CD4-positive, alpha-beta T cell treated with Interleukin-10 for 1 hour (primary cell): ENCODE measurements at regions not wholly inside any gene's neighbourhood (a gene's known extent, or its start where the extent isn't known, plus 50 kb on each side); places are given as distances from the start of the nearest gene placed in this dataset.

Source experiments
- DNase-seq: peaks from one replicate; pipeline ENCODE4 v3.0.0-alpha.2; 2020

DNA sequence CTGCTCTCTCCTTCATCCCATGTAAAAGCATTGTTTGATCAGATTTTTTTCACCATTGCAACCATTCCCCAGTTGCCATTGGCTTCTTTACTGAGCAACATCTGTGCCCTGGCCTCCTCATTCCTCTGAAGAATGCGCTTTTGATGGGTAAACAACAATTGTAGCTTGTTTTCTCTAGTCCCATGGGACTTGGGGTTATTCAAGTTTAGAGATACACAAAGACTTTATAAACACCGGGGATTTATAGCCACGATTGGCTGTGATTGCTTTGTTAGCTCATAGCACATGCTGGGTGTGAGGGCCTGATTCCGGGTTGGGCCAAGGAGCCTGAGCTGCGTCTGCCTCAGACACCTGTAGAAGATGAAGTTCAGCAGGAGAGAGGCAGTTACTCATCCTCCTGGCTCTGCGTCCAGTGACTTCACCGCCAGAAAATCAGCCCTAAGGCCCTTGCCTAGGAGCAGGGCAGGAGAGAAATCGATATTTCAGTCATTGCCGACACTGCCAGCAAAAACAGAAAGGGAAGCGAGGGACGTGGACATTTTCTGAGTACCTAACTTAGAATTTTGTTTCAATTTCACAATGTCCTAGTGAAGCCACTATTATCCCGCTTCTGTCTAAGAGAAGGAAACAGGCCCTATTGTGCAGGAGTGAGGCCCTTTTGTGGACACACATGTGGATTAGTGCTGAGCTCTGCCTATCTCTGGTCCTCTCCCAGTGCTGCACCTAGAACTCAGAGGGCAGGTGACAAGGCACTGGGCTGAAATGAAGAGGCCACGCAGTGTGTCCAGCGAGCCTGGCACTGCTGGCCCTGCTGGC, 159.8 kb upstream of the USP24 start:
- DNase-seq = no peak

DNA sequence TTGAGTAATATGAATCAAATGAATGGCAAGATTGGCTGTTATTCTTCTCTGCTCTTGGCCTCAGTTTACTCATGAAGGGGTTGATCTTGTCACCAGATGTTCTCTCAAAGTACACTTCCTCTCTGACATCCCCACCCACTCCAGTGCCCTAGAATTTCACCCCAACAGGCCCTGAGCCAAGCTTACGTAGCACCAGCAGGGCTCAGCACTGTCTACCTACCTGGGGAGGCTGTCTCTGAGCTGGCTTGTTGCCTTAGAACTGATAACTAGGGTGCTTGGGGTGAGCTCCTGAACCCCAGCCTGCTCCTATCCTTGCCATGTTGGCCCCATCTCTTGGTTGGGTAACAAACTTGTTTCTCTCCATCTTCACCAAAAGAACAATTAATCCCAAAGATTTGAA, 159.1 kb upstream of the USP24 start:
- DNase-seq = no peak

GRCh38 chr1:55369474-55369873, 154.3 kb upstream of the USP24 start:
- no peak for DNase-seq

GRCh38 chr1:55368698-55369097, 153.5 kb upstream of the USP24 start:
- no peak for DNase-seq

DNA sequence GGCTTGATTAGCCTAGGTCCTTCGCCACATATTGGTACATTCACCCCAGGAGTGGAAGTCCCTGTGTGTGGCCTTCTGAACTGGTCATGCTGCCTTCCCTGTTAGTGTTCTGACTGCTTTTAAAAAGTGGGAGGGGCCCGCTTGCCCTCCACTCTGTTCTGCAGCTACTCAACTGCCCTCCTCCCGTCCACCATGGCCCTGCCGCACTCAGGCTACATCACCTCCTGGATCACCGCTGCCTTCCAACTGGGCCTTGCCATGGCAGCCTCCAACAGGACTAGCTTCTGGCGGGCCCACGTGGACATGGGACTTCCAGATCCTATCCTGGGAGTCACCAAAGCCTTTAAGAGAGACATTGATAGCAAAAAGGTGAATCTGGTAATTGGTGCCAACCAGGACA, 152.1 kb upstream of the USP24 start:
- DNase-seq = no peak

GRCh38 chr1:55364216-55364615, 149.1 kb upstream of the USP24 start:
- DNase-seq = no peak

GRCh38 chr1:55363268-55363667, 148.1 kb upstream of the USP24 start:
- peak; percentile 11 for DNase-seq

GRCh38 chr1:55362558-55362957, 147.4 kb upstream of the USP24 start:
- DNase-seq = no peak

DNA sequence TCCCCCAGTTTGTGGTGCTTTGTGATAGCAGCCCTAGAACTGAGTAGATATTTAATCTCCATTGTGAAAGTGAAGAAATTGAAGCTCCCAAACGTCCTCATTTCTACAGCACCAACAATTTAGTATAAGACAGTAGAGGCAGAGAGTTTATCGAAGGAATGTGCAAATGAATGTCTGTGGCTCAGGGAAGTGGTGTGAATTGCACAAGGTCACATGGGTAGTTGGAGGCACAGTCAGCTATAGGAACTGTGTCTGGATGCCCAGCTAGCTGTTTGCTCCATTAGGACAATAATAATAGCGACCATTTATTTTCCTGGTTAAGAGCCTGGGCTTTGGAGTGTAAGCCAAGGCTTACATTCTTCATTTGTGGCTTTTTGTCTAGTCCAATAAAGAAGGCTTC, 144.4 kb upstream of the USP24 start:
- no peak for DNase-seq

DNA sequence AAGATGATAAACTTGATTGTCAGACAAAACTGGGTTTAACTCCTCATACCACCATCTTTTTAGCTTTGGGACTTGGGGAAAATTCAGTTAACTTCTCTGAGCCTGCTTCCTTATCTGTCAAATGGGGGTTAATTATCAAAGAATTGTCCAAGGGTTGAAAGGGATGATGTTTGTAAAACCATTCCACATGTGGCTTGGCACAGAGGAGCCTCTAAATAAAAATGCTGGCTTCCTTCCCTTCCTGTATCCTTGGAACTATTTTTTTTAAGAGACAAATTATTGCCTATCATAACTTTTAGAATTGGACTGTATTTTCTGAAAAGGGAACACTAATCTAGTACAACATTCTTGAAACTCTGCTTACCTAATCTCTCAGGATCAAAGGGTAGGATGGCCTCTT, 143.4 kb upstream of the USP24 start:
- no peak for DNase-seq

GRCh38 chr1:55355549-55355948, 140.4 kb upstream of the USP24 start:
- no peak for DNase-seq

GRCh38 chr1:55353707-55354620, 138.8 kb upstream of the USP24 start:
- DNase-seq = no peak

- no peak for DNase-seq
Observed at GRCh38 chr1:55352811-55353180, 137.6 kb upstream of the USP24 start.

DNA sequence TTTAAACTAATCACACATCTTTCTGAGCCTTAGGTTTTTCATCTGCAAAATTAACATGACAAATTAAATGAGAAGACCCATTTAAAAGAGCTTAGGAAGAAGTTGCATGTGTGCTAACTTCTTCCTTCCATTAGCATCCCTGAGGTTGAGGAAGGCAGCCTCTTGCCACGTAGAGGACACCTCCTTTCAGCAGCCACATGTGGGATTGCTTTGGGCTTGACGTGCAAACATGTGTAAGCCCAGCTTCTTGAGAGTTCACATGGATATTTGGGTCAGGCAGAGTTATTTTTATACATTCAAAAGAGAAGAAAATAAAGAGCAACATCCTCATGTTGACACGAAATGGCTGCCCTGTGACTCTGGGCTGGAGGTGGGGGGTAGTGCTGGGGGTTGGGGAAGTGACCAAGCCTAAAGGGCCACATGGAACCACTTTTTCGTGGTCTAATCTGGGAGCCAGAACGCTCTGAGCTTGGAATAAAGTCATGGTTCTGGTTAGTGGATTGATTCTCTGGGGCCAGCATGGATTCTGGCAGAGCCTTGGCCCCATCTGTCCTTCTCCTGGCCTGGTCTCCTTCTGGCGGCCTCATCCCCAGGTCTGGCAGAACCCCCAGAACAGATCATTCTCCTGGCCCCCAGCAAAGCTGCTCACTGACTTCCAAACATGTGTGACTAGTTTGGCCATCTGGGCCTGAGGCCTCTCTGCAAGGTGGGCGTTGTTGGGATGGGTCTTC, 137.1 kb upstream of the USP24 start:
- no peak for DNase-seq

GRCh38 chr1:55348356-55348755, 133.2 kb upstream of the USP24 start:
- DNase-seq = no peak

GRCh38 chr1:55347866-55348265, 132.7 kb upstream of the USP24 start:
- DNase-seq = no peak

- no peak for DNase-seq
Observed at GRCh38 chr1:55347041-55347440, 131.9 kb upstream of the USP24 start.

DNA sequence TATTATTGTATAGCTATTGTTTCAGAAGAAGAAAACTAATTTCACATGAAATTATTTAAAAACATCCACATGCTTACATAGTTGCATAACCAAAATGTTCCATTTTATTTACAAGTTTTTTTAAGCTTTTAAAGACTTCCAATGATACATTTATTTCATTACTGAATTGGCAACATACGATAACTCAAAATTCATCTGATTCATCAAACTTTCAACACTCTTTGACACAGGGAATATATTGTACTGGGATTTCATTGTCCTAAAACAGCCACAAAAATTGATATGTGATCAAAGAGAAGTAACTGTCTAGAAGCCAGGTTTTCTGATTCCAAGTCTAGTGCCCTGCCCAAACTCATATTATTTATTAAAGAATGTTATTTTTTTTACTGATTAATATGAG, 131.4 kb upstream of the USP24 start:
- DNase-seq = no peak

DNA sequence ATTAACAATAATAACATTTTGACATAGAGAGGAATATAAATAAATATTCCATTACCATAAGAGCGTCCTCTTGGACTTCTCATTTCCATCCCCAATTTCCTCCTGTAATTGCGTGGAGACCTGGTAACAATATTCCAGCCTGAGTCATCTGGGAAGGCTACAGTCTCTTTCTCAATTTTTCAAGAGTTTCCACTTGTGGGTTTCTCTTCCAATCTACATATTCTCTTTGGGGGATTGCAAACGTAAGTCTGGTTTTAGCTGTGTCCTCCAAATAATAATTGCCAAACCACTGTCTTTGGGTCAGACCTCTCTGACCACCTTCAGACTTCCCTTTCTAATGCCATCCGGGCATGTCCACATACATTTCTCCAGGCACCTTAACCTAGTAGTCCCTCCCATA, 124.5 kb upstream of the USP24 start:
- no peak for DNase-seq

- no peak for DNase-seq
Observed at GRCh38 chr1:55338448-55338820, 123.3 kb upstream of the USP24 start.

DNA sequence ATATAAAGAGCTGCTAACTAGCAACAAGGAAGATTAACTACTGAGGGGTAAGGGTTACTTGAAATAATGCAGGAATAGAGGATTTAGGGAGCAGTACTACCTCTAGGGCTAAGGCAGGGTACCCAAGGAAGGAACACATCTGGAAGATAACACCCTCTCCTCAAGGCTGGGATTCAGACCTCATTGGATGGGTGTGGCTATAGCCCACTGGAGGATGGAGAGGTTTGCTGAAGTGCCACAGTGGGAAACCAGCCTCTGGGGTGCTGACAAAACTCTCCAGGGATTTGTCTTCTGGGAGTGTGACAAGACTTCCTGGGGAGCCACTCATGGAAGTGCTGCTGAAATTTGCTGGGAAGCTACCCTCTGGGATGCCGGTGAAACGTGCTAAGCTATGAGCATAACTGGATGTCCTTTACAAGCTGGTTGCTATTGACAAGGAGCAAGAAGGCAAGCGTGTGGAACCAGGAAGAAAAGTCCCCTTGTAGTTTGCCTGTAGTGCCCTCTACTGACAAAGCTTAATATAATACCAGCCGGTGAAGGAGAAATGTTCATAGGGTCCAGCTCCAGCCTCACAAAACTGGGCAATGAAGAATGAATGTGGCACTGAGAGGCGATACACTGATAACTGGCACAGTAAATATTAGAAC, 122.8 kb upstream of the USP24 start:
- DNase-seq = peak; percentile 33

DNA sequence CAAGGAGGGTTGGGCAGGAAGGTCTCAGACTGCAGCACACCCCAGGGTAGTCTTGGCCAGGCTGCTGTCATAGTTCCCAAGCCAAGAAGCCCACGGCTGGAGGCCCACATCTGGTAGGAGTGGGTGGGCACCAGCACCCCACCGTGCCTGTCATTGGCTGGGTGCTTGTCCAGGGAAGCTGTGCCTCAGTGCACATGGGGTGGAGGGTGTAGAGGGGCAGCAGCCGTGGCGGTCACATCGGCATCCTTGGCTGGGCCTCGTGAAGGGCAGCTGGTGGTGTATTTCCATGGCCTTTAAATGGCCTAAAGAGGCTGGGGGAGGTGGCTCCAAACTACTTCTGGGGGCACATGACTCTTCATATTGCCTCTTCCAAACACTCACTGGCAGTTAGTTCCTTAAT, 119.6 kb upstream of the USP24 start:
- DNase-seq = no peak

DNA sequence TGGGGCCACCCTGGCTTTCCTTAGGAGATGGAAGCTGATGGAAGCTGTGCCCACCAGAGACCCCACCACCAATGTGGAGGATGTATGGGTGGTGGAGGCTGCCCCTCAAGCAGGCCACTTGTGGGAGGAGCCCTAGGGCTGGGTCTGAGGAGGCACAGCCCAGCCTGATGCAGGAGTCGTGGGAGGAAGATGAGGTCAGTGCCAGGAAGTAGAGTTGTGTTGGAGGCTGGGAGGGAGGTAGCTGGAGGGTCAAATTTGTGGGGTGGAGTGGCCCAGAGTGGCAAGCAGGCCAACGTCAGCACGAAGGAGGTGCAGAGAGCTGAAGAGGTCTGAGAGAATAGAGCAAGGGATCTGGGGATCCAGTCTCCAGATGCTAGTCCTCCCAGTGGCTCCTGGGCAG, 119.0 kb upstream of the USP24 start:
- DNase-seq = no peak
